ENCODE measurements at regions not wholly inside any gene's neighbourhood (a gene's known extent, or its start where the extent isn't known, plus 50 kb on each side); places are given as distances from the start of the nearest gene placed in this dataset.

DNA sequence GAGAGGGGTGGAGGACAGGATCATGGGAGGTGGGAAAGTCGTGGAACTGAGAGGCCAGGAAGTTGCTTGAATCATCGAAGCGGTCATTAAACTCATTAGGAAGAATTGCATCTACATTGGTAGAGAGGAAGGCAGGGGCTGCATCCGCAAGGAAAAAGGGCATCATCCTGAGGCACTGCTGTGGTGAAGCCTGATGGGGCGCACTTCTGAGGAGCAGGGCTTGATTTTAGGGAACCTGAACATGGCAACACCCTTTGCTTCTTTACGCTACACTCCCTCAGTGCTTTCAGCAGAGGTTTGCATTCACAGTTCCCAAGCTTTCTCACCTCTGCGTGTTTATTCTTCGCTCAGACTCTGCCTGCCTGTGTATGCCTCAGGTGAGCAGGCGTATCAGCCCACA is 352.0 kb upstream of the RAB6C start:
- TF ChIP-seq, protein P1, sequence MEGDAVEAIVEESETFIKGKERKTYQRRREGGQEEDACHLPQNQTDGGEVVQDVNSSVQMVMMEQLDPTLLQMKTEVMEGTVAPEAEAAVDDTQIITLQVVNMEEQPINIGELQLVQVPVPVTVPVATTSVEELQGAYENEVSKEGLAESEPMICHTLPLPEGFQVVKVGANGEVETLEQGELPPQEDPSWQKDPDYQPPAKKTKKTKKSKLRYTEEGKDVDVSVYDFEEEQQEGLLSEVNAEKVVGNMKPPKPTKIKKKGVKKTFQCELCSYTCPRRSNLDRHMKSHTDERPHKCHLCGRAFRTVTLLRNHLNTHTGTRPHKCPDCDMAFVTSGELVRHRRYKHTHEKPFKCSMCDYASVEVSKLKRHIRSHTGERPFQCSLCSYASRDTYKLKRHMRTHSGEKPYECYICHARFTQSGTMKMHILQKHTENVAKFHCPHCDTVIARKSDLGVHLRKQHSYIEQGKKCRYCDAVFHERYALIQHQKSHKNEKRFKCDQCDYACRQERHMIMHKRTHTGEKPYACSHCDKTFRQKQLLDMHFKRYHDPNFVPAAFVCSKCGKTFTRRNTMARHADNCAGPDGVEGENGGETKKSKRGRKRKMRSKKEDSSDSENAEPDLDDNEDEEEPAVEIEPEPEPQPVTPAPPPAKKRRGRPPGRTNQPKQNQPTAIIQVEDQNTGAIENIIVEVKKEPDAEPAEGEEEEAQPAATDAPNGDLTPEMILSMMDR (conservative IDR thresholded peaks at IDR 0.05; ENCODE audit: low read depth, low read length) = no peak
- no peak for TF ChIP-seq EZH2phosphoT487 (IDR thresholded peaks at IDR 0.05; ENCODE audit: borderline replicate concordance, low read length)
